ENCODE measurements at regions not wholly inside any gene's neighbourhood (a gene's known extent, or its start where the extent isn't known, plus 50 kb on each side); places are given as distances from the start of the nearest gene placed in this dataset.

GRCh38 chr3:132167870-132168269 is 133.1 kb upstream of the CPNE4 start:
- Histone ChIP-seq H3K27ac (replicated peaks) (no peak overlapping the region), H3K27me3 (ENCODE audit: insufficient read depth, poor library complexity, severe bottlenecking) (peaks cover 19% of the 10 kb centered on the region), H3K4me3 (replicated peaks; ENCODE audit: insufficient read depth, low read length) (no peak overlapping the region)
- no peak for DNase-seq (ENCODE audit: low read depth in 1 of 2, low spot score in 1 of 2)
- TF ChIP-seq REST (IDR thresholded peaks at IDR 0.05; ENCODE audit: insufficient replicate concordance, low read depth) (no peak), POLR2AphosphoS5 (IDR thresholded peaks at IDR 0.05; ENCODE audit: low read depth) (no peak), CTCF (IDR thresholded peaks at IDR 0.05; ENCODE audit: insufficient read depth, low read length) (no peak), GABPA (IDR thresholded peaks at IDR 0.05; ENCODE audit: low read depth) (no peak), SPI1 (IDR thresholded peaks at IDR 0.05; ENCODE audit: borderline replicate concordance, low read depth) (no peak)

DNA sequence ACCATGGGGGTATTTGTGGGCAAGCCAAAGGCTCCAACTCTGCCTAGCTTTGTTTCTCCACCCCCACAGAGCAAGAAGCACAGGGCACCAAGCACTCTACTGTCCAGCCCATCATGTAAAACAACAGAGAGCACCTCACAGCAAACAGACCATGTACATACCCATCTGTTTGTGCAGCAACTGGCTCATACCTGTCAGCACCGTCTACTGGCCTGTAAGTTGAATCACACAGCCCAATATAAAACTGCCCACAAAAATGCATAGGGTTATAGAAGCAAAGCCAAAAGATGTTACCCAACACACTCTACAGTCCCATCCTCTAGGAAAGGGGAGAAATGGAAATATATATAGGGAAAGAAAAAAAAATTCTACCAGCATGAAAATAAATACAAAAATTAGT is 139.7 kb upstream of the CPNE4 start:
- Histone ChIP-seq H3K27me3 (ENCODE audit: insufficient read depth, poor library complexity, severe bottlenecking) (peaks cover 18% of the 10 kb centered on the region), H3K4me3 (replicated peaks; ENCODE audit: insufficient read depth, low read length) (no peak overlapping the region), H3K27ac (replicated peaks) (no peak overlapping the region)
- TF ChIP-seq CTCF (IDR thresholded peaks at IDR 0.05; ENCODE audit: insufficient read depth, low read length) (no peak), SPI1 (IDR thresholded peaks at IDR 0.05; ENCODE audit: borderline replicate concordance, low read depth) (no peak), GABPA (IDR thresholded peaks at IDR 0.05; ENCODE audit: low read depth) (no peak), POLR2AphosphoS5 (IDR thresholded peaks at IDR 0.05; ENCODE audit: low read depth) (no peak), REST (IDR thresholded peaks at IDR 0.05; ENCODE audit: insufficient replicate concordance, low read depth) (no peak)
- DNase-seq (ENCODE audit: low read depth in 1 of 2, low spot score in 1 of 2): no peak

DNA sequence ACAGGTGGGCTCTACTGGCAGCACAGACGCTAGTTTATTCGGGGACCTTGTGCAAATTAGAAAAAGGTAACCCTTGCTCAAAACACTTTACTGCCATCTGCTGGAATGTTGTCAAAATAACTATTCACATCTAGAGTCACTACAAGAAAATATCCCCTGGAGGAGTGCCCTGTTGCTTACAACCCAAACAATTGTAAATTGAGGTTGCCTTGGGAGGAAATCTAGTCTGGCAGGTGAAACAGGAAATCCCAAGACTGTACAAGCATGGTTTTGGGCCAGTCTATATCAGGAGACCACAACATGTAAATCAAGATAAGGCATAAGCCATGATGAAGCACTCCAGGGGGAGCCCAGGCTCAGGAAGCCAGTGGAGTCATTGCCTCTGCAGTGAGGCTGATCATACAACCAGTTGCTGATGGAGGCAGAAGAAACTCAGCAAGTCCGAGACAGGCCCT is 136.8 kb upstream of the ACP3 start:
- peak in 1 of 2 experiments; percentile 8 for DNase-seq (ENCODE audit: low read depth in 1 of 2, low spot score in 1 of 2)
- no peak overlapping the region for H3K27ac ChIP-seq (replicated peaks)
- no peak for TF ChIP-seq SPI1 (IDR thresholded peaks at IDR 0.05; ENCODE audit: borderline replicate concordance, low read depth)
- no peak for TF ChIP-seq REST (IDR thresholded peaks at IDR 0.05; ENCODE audit: insufficient replicate concordance, low read depth)
- TF ChIP-seq POLR2AphosphoS5 (IDR thresholded peaks at IDR 0.05; ENCODE audit: low read depth): no peak
- no peak for TF ChIP-seq CTCF (IDR thresholded peaks at IDR 0.05; ENCODE audit: insufficient read depth, low read length)
- no peak for TF ChIP-seq GABPA (IDR thresholded peaks at IDR 0.05; ENCODE audit: low read depth)
- no peak overlapping the region for H3K4me3 ChIP-seq (replicated peaks; ENCODE audit: insufficient read depth, low read length)
- H3K27me3 ChIP-seq (ENCODE audit: insufficient read depth, poor library complexity, severe bottlenecking): peaks cover 9% of the 10 kb centered on the region
